Right lobe of liver (tissue), 6 donors: ENCODE measurements at regions not wholly inside any gene's neighbourhood (a gene's known extent, or its start where the extent isn't known, plus 50 kb on each side); places are given as distances from the start of the nearest gene placed in this dataset.

Experiments
- ATAC-seq, 4 donors: fragments of 200-7000 bp; cut with Tn5 transposase; one replicate each; pipeline ENCODE4 v1.9.1; 2020; ENCODE audit warnings: mild to moderate bottlenecking in 4 of 4, moderate library complexity in 4 of 4
- DNase-seq, 3 donors: peaks; one replicate each; pipeline ENCODE4 v3.0.0-alpha.2; 2020
- H3K27ac ChIP-seq, 3 donors: fragments of 200-600 bp; one replicate each; pipeline ENCODE4 v1.8.0; 2022
- H3K27me3 ChIP-seq, 2 donors: fragments of 200-600 bp; one replicate each; pipeline ENCODE4 v1.8.0; 2022
- H3K36me3 ChIP-seq, 4 donors: fragments of 200-600 bp; sonication (generic) in 1 of 4; one replicate each; pipeline versions ENCODE4 v1.5.1 to v1.8.0; 2017 to 2022; ENCODE audit warnings: control low read depth in 1 of 4
- H3K4me1 ChIP-seq, 4 donors: fragments of 200-600 bp; sonication (generic) in 1 of 4; one replicate each; pipeline versions ENCODE4 v1.5.1 to v1.8.0; 2017 to 2022; ENCODE audit warnings: control low read depth in 1 of 4
- H3K4me3 ChIP-seq, 3 donors: fragments of 200-600 bp; one replicate each; pipeline ENCODE4 v1.8.0; 2022
- H3K9me3 ChIP-seq, 4 donors: fragments of 200-600 bp; sonication (generic) in 1 of 4; one replicate each; pipeline versions ENCODE4 v1.5.1 to v1.8.0; 2017 to 2022; ENCODE audit warnings: control low read depth in 1 of 4
- CTCF ChIP-seq, 4 donors: fragments of 200-600 bp in 3 of 4; fragments of 450-650 bp in 1 of 4; IDR thresholded peaks; one replicate each; pipeline versions ENCODE4 v1.5.1 to v1.8.0; 2016 to 2022; ENCODE audit warnings: antibody characterized with exemption in 4 of 4, mild to moderate bottlenecking in 2 of 4
- POLR2A ChIP-seq: fragments of 450-650 bp; IDR thresholded peaks from one replicate; pipeline ENCODE4 v1.6.1; 2017; ENCODE audit warnings: antibody characterized with exemption, mild to moderate bottlenecking
- WGBS: methylation state at CpG from one replicate; pipeline ENCODE4 v1.1.6; 2018; ENCODE audit warnings: low coverage, low lambda C conversion rate; ENCODE audit not compliant: insufficient coverage; ENCODE audit errors: missing lambda C conversion rate; 5-methylcytosine and 5-hydroxymethylcytosine counted together
- intact Hi-C, 2 donors: fragments of 100-400 bp; cut with DNase I; formaldehyde crosslinking; loops; one replicate each; pipeline versions ENCODE4 v1.11.2 to v1.14.1; 2022
- donor health status: DM: no; HTN: yes; CAD: no.
- donor health status: DM: no; HTN: no; CAD: no.
- donor health status: DM: no; HTN: no; CAD: no.
- donor health status: DM: no; HTN: yes; CAD: no.
- donor health status: DM: no; HTN: yes; CAD: no.

- no peak overlapping the region for H3K4me3 ChIP-seq
- H3K4me1 ChIP-seq, result no peaks in the 10 kb centered on the region
- no peak for DNase-seq
- intact Hi-C loops, result no loop called here
- no peaks in the 10 kb centered on the region for H3K36me3 ChIP-seq
- ATAC-seq, result no peak
- no peaks in the 10 kb centered on the region for H3K9me3 ChIP-seq
- H3K27ac ChIP-seq, result no peak overlapping the region
- H3K27me3 ChIP-seq, result no peaks in the 10 kb centered on the region
- 65% methylated on average over 6 of the region's 6 CpGs for WGBS
- TF ChIP-seq CTCF (IDR thresholded peaks at IDR 0.05), result no peak
- TF ChIP-seq POLR2A, result no peak
Measured at GRCh38 chr4:180550106-180550505, 1693.1 kb upstream of the TENM3 start.

GRCh38 chr4:180557348-180557747, 1685.9 kb upstream of the TENM3 start:
- Histone ChIP-seq H3K36me3 (no peaks in the 10 kb centered on the region), H3K27ac (no peak overlapping the region), H3K9me3 (no peaks in the 10 kb centered on the region), H3K27me3 (no peaks in the 10 kb centered on the region), H3K4me1 (no peaks in the 10 kb centered on the region), H3K4me3 (no peak overlapping the region)
- DNase-seq (no peak), ATAC-seq (no peak)
- TF ChIP-seq POLR2A (no peak), CTCF (IDR thresholded peaks at IDR 0.05) (no peak)
- intact Hi-C loops, result no loop called here
- WGBS, result 49% methylated on average over 3 of the region's 3 CpGs

- no peaks in the 10 kb centered on the region for H3K36me3 ChIP-seq
- ATAC-seq, result no peak
- H3K27ac ChIP-seq, result no peak overlapping the region
- intact Hi-C loops, result no loop called here
- H3K4me1 ChIP-seq, result no peaks in the 10 kb centered on the region
- H3K4me3 ChIP-seq, result no peak overlapping the region
- TF ChIP-seq CTCF (IDR thresholded peaks at IDR 0.05) (no peak), POLR2A (no peak)
- no peak for DNase-seq
- no peaks in the 10 kb centered on the region for H3K27me3 ChIP-seq
- no peaks in the 10 kb centered on the region for H3K9me3 ChIP-seq
- WGBS, result 37% methylated on average over 4 of the region's 4 CpGs
Measured at GRCh38 chr4:180557950-180558349, 1685.3 kb upstream of the TENM3 start.

- Histone ChIP-seq H3K27me3 (no peaks in the 10 kb centered on the region), H3K36me3 (no peaks in the 10 kb centered on the region), H3K4me1 (no peaks in the 10 kb centered on the region), H3K4me3 (no peak overlapping the region), H3K9me3 (no peaks in the 10 kb centered on the region), H3K27ac (no peak overlapping the region)
- intact Hi-C loops, result no loop called here
- ATAC-seq, result no peak
- no peak for TF ChIP-seq POLR2A
- no peak for TF ChIP-seq CTCF (IDR thresholded peaks at IDR 0.05)
- DNase-seq, result no peak
- WGBS, result 34% methylated on average over 7 of the region's 7 CpGs
Measured at GRCh38 chr4:180558427-180558826, 1684.8 kb upstream of the TENM3 start.

- H3K27ac ChIP-seq, result no peak overlapping the region
- no peak for TF ChIP-seq POLR2A
- TF ChIP-seq CTCF (IDR thresholded peaks at IDR 0.05), result no peak
- ATAC-seq (no peak), DNase-seq (no peak)
- no peaks in the 10 kb centered on the region for H3K27me3 ChIP-seq
- intact Hi-C loops, result no loop called here
- H3K36me3 ChIP-seq, result no peaks in the 10 kb centered on the region
- WGBS, result 30% methylated on average over 2 of the region's 2 CpGs
- no peaks in the 10 kb centered on the region for H3K9me3 ChIP-seq
- no peaks in the 10 kb centered on the region for H3K4me1 ChIP-seq
- H3K4me3 ChIP-seq, result no peak overlapping the region
Measured at GRCh38 chr4:180560896-180561295, 1682.3 kb upstream of the TENM3 start.
